Choroid plexus epithelial cell (primary cell): ENCODE measurements at regions not wholly inside any gene's neighbourhood (a gene's known extent, or its start where the extent isn't known, plus 50 kb on each side); places are given as distances from the start of the nearest gene placed in this dataset.

Source experiments
- DNase-seq: peaks from one replicate; pipeline ENCODE4 v3.0.0-alpha.2; 2010; ENCODE audit warnings: low read depth
- H3K4me3 ChIP-seq: 2 replicates; pipeline ENCODE4 v1.5.1; 2011; ENCODE audit warnings: low read depth, mild to moderate bottlenecking, control low read depth, low read length, moderate library complexity
- CTCF ChIP-seq: conservative IDR thresholded peaks from 2 replicates; pipeline ENCODE4 v1.5.1; 2011; ENCODE audit warnings: low read depth, mild to moderate bottlenecking, control low read depth, inconsistent platforms, low read length, moderate library complexity

GRCh38 chr12:63206494-63206893 lies 55.5 kb upstream of the AVPR1A start:
- no peak overlapping the region for H3K4me3 ChIP-seq
- no peak for TF ChIP-seq CTCF
- no peak for DNase-seq
